GM18519 (cell line): ENCODE measurements at regions not wholly inside any gene's neighbourhood (a gene's known extent, or its start where the extent isn't known, plus 50 kb on each side); places are given as distances from the start of the nearest gene placed in this dataset.

Source experiments
- ATAC-seq: cut with Tn5 transposase; IDR thresholded peaks from one replicate; pipeline ENCODE4 v1.9.1; 2021; ENCODE audit warnings: mild to moderate bottlenecking, moderate library complexity; ENCODE audit not compliant: unreplicated experiment, low FRiP score

- ATAC-seq: no peak
Measured at GRCh38 chr5:124161266-124161665, 585.2 kb downstream of the ZNF608 start.

GRCh38 chr5:124160265-124160664 is 586.2 kb downstream of the ZNF608 start:
- ATAC-seq: no peak

GRCh38 chr5:124157320-124157719 is 589.1 kb downstream of the ZNF608 start:
- no peak for ATAC-seq

- no peak for ATAC-seq
Measured at GRCh38 chr5:124156415-124156996, 589.9 kb downstream of the ZNF608 start.

GRCh38 chr5:124154714-124155113 is 591.7 kb downstream of the ZNF608 start:
- no peak for ATAC-seq

GRCh38 chr5:124153588-124153987 is 592.9 kb downstream of the ZNF608 start:
- ATAC-seq: no peak

- ATAC-seq: no peak
Measured at GRCh38 chr5:124148574-124148973, 597.9 kb downstream of the ZNF608 start.

GRCh38 chr5:124140060-124140459 is 606.4 kb downstream of the ZNF608 start:
- no peak for ATAC-seq

GRCh38 chr5:124139477-124139876 is 607.0 kb downstream of the ZNF608 start:
- no peak for ATAC-seq

- no peak for ATAC-seq
Measured at GRCh38 chr5:124136609-124137008, 609.8 kb downstream of the ZNF608 start.

- no peak for ATAC-seq
Measured at GRCh38 chr5:124134941-124135340, 611.5 kb downstream of the ZNF608 start.

GRCh38 chr5:124133406-124133805 is 613.0 kb downstream of the ZNF608 start:
- ATAC-seq: no peak

GRCh38 chr5:124132843-124133242 is 613.6 kb downstream of the ZNF608 start:
- ATAC-seq: no peak

- no peak for ATAC-seq
Measured at GRCh38 chr5:124131466-124131865, 615.0 kb downstream of the ZNF608 start.

- no peak for ATAC-seq
Measured at GRCh38 chr5:124130816-124131215, 615.6 kb downstream of the ZNF608 start.

GRCh38 chr5:124128867-124129266 is 616.9 kb downstream of the CSNK1G3 start:
- no peak for ATAC-seq

- no peak for ATAC-seq
Measured at GRCh38 chr5:124126504-124127217, 614.7 kb downstream of the CSNK1G3 start.

GRCh38 chr5:124124711-124125229 is 612.8 kb downstream of the CSNK1G3 start:
- no peak for ATAC-seq

- ATAC-seq: no peak
Measured at GRCh38 chr5:124121198-124121597, 609.2 kb downstream of the CSNK1G3 start.

GRCh38 chr5:124114911-124115310 is 602.9 kb downstream of the CSNK1G3 start:
- no peak for ATAC-seq

- no peak for ATAC-seq
Measured at GRCh38 chr5:124111886-124112285, 599.9 kb downstream of the CSNK1G3 start.

- no peak for ATAC-seq
Measured at GRCh38 chr5:124110942-124111341, 599.0 kb downstream of the CSNK1G3 start.
